Fibroblast of lung (primary cell): ENCODE measurements at regions not wholly inside any gene's neighbourhood (a gene's known extent, or its start where the extent isn't known, plus 50 kb on each side); places are given as distances from the start of the nearest gene placed in this dataset.

ENCODE experiments used
- DNase-seq, 2 donors: peaks; one replicate each; pipeline versions ENCODE4 v3.0.0 to v3.0.0-alpha.2; 2010; ENCODE audit warnings: low read depth in 2 of 2
- H2AFZ ChIP-seq: 2 replicates; pipeline ENCODE4 v1.5.1; 2012; ENCODE audit warnings: low read length, control low read depth, inconsistent platforms
- H3K27ac ChIP-seq: 2 replicates; pipeline ENCODE4 v1.5.1; 2011; ENCODE audit warnings: low read length, control low read depth; ENCODE audit not compliant: insufficient read depth
- H3K27me3 ChIP-seq: 2 replicates; pipeline ENCODE4 v1.5.1; 2011; ENCODE audit warnings: mild to moderate bottlenecking, low read length; ENCODE audit not compliant: control insufficient read depth, insufficient read depth
- H3K36me3 ChIP-seq: 2 replicates; pipeline ENCODE4 v1.5.1; 2011; ENCODE audit warnings: low read length; ENCODE audit not compliant: control insufficient read depth, insufficient read depth
- H3K4me1 ChIP-seq: 2 replicates; pipeline ENCODE4 v1.5.1; 2011; ENCODE audit warnings: low read length; ENCODE audit not compliant: control insufficient read depth, insufficient read depth; ENCODE audit errors: extremely low read depth
- H3K4me2 ChIP-seq: 2 replicates; pipeline ENCODE4 v1.5.1; 2011; ENCODE audit warnings: low read length, control low read depth; ENCODE audit not compliant: insufficient read depth; ENCODE audit errors: extremely low read depth
- H3K4me3 ChIP-seq, 4 experiments: fragments of 200-600 bp in 1 of 4; sonication (generic) in 1 of 4; replicated peaks in 1 of 4; 2 replicates each; pipeline ENCODE4 v1.5.1; 2011 to 2016; ENCODE audit warnings: low read length in 4 of 4, low read depth in 3 of 4, mild to moderate bottlenecking in 3 of 4, control low read depth in 2 of 4, inconsistent platforms in 1 of 4, mixed read lengths in 1 of 4; ENCODE audit not compliant: insufficient read depth in 1 of 4; ENCODE audit errors: control extremely low read depth in 1 of 4
- H3K79me2 ChIP-seq: 2 replicates; pipeline ENCODE4 v1.5.1; 2012; ENCODE audit warnings: mild to moderate bottlenecking, low read length, inconsistent platforms; ENCODE audit not compliant: control insufficient read depth, insufficient read depth
- H3K9ac ChIP-seq: 2 replicates; pipeline ENCODE4 v1.5.1; 2011; ENCODE audit warnings: mild to moderate bottlenecking, low read length, control low read depth; ENCODE audit not compliant: insufficient read depth
- H3K9me3 ChIP-seq: 2 replicates; pipeline ENCODE4 v1.5.1; 2012; ENCODE audit warnings: low read depth, low read length; ENCODE audit not compliant: control insufficient read depth, insufficient read depth
- H4K20me1 ChIP-seq: 2 replicates; pipeline ENCODE4 v1.5.1; 2011; ENCODE audit warnings: low read length; ENCODE audit not compliant: control insufficient read depth, insufficient read depth; ENCODE audit errors: extremely low read depth
- EZH2 ChIP-seq: IDR thresholded peaks from 2 replicates; pipeline ENCODE4 v1.5.1; 2012; ENCODE audit warnings: low read length, control low read depth, mild to moderate bottlenecking; ENCODE audit errors: missing control alignments
- TF ChIP-seq, protein P1 (sequence below), 2 donors: IDR thresholded peaks in 1 of 2; conservative IDR thresholded peaks in 1 of 2; 1 replicate in 1 of 2; 2 replicates in 1 of 2; pipeline ENCODE4 v1.5.1; 2011 to 2012; ENCODE audit warnings: low read length in 2 of 2, control low read depth in 1 of 2, inconsistent platforms in 1 of 2, low read depth in 1 of 2, mild to moderate bottlenecking in 1 of 2

DNA sequence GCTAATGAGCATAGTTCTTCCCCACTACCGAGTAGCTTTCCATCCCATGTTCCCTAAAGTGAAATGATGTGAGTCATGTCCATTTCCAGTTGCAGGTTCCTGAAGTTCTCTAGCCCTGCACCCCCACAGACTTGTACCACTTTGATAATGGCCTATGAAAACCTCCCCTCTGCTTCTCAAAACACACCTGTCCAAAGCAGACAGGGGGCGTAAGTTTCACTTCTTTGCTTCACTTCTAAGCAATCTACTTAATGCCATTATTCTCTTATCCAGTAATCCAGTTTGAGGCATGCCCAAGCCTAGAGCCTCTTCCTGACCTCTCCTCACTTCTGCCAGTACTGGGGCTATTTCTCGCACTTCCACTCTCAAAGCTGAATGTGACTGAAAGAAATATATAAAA is 305.1 kb downstream of the IGSF11 start:
- Histone ChIP-seq H3K79me2 (no peaks in the 10 kb centered on the region), H3K4me2 (no peak overlapping the region), H3K9ac (no peak overlapping the region), H3K27ac (no peak overlapping the region), H4K20me1 (no peaks in the 10 kb centered on the region), H3K9me3 (no peaks in the 10 kb centered on the region), H3K4me3 (no peak overlapping the region), H2AFZ (no peak overlapping the region), H3K4me1 (no peaks in the 10 kb centered on the region), H3K27me3 (no peaks in the 10 kb centered on the region), H3K36me3 (no peaks in the 10 kb centered on the region)
- DNase-seq, result no peak
- TF ChIP-seq, protein P1, sequence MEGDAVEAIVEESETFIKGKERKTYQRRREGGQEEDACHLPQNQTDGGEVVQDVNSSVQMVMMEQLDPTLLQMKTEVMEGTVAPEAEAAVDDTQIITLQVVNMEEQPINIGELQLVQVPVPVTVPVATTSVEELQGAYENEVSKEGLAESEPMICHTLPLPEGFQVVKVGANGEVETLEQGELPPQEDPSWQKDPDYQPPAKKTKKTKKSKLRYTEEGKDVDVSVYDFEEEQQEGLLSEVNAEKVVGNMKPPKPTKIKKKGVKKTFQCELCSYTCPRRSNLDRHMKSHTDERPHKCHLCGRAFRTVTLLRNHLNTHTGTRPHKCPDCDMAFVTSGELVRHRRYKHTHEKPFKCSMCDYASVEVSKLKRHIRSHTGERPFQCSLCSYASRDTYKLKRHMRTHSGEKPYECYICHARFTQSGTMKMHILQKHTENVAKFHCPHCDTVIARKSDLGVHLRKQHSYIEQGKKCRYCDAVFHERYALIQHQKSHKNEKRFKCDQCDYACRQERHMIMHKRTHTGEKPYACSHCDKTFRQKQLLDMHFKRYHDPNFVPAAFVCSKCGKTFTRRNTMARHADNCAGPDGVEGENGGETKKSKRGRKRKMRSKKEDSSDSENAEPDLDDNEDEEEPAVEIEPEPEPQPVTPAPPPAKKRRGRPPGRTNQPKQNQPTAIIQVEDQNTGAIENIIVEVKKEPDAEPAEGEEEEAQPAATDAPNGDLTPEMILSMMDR (conservative IDR thresholded peaks at IDR 0.05 in 1 of 2, IDR thresholded peaks at IDR 0.05 in 1 of 2; ENCODE audit: low read depth in 1 of 2, low read length in 2 of 2), result no peak
- no peak for TF ChIP-seq EZH2

DNA sequence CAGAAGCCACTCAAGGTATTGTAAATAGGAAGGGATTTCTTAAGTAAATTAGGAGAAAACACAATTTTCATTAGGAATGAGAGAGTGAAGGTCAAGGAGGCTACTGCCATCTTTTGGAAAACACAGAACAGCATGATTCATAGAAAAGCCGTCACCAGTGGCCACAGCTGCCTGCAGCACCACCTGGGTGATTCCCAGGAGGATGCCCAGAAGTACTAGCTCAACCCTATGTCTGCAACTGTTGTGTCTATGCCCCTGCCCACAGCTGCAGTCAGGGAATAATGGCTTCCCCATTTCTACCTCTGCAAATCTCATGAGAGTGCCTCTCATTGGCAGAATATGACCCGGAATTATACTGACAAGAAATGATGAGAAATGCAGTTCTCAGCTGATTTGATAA is 300.0 kb downstream of the IGSF11 start:
- Histone ChIP-seq H3K36me3 (no peaks in the 10 kb centered on the region), H3K27me3 (no peaks in the 10 kb centered on the region), H3K4me2 (no peak overlapping the region), H3K4me3 (no peak overlapping the region), H2AFZ (no peak overlapping the region), H3K4me1 (no peaks in the 10 kb centered on the region), H3K79me2 (no peaks in the 10 kb centered on the region), H4K20me1 (no peaks in the 10 kb centered on the region), H3K9me3 (no peaks in the 10 kb centered on the region), H3K9ac (no peak overlapping the region), H3K27ac (no peak overlapping the region)
- DNase-seq, result no peak
- no peak for TF ChIP-seq EZH2
- TF ChIP-seq, protein P1 (conservative IDR thresholded peaks at IDR 0.05 in 1 of 2, IDR thresholded peaks at IDR 0.05 in 1 of 2; ENCODE audit: low read depth in 1 of 2, low read length in 2 of 2), result no peak

DNA sequence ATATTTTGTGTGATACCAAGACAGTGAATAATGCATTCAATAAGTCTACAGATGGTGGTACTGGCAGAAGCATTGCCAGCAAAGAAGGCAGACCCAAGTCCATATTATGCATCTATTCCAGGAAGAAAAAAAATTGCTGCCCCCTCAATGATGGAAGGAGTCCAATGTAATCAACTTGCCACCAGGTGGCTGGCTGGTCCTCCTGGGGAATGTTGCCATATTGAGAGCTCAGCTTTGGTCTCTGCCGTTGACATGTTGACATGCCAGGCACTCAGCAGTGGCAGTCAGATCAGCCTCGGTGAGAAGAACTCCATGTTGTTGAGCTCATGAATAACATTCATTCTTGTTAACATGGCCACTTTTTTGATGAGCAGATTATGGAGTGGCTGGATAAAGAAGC is 298.5 kb downstream of the IGSF11 start:
- Histone ChIP-seq H3K36me3 (no peaks in the 10 kb centered on the region), H4K20me1 (no peaks in the 10 kb centered on the region), H3K4me3 (no peak overlapping the region), H3K79me2 (no peaks in the 10 kb centered on the region), H3K4me2 (no peak overlapping the region), H2AFZ (no peak overlapping the region), H3K4me1 (no peaks in the 10 kb centered on the region), H3K9ac (no peak overlapping the region), H3K27ac (no peak overlapping the region), H3K27me3 (no peaks in the 10 kb centered on the region), H3K9me3 (no peaks in the 10 kb centered on the region)
- TF ChIP-seq, protein P1 (conservative IDR thresholded peaks at IDR 0.05 in 1 of 2, IDR thresholded peaks at IDR 0.05 in 1 of 2; ENCODE audit: low read depth in 1 of 2, low read length in 2 of 2), result no peak
- TF ChIP-seq EZH2, result no peak
- no peak for DNase-seq
